ENCODE measurements at regions not wholly inside any gene's neighbourhood (a gene's known extent, or its start where the extent isn't known, plus 50 kb on each side); places are given as distances from the start of the nearest gene placed in this dataset.
"Not testable (repeated sequence)": the region's sequence is repeated elsewhere in the genome, so short reads cannot be mapped to it uniquely, and the experiment has no call there.

GRCh38 chr12:111245701-111246476, 123.0 kb downstream of the PHETA1 start:
- no peak overlapping the region for H3K9ac ChIP-seq (ENCODE audit: low read length)
- peaks cover 3% of the 10 kb centered on the region for H3F3A ChIP-seq (ENCODE audit: insufficient read depth, low read length, poor library complexity, severe bottlenecking)
- H3K36me3 ChIP-seq (ENCODE audit: insufficient read depth, low read length) = no peaks in the 10 kb centered on the region
- no peaks in the 10 kb centered on the region for H3K9me3 ChIP-seq (ENCODE audit: low read length)
- no peaks in the 10 kb centered on the region for H3K9me2 ChIP-seq (ENCODE audit: insufficient read depth, low read length)
- no peaks in the 10 kb centered on the region for H4K20me1 ChIP-seq (ENCODE audit: insufficient read depth)
- no peak overlapping the region for H3K27ac ChIP-seq (ENCODE audit: low read length)
- no peaks in the 10 kb centered on the region for H3K27me3 ChIP-seq (ENCODE audit: insufficient read depth, low read depth, low read length)
- H3K79me2 ChIP-seq (replicated peaks; ENCODE audit: insufficient read depth, low read length) = no peaks in the 10 kb centered on the region
- H3K4me2 ChIP-seq (ENCODE audit: low read length) = no peak overlapping the region
- no peak for TF ChIP-seq RAD21 (conservative IDR thresholded peaks at IDR 0.05)
- no peak for TF ChIP-seq SMC3 (conservative IDR thresholded peaks at IDR 0.05; ENCODE audit: poor library complexity)
- TF ChIP-seq REST (IDR thresholded peaks at IDR 0.05; ENCODE audit: borderline replicate concordance) = no peak
- TF ChIP-seq TAF1 (IDR thresholded peaks at IDR 0.05; ENCODE audit: low read depth) = no peak
- TF ChIP-seq CTCF (IDR thresholded peaks at IDR 0.05; ENCODE audit: poor library complexity, severe bottlenecking) = no peak
- no peak for TF ChIP-seq MXI1 (conservative IDR thresholded peaks at IDR 0.05; ENCODE audit: poor library complexity, severe bottlenecking)
- TF ChIP-seq EZH2 (IDR thresholded peaks at IDR 0.05; ENCODE audit: borderline replicate concordance, insufficient read depth, low read length, poor library complexity, severe bottlenecking) = no peak
- no peak for TF ChIP-seq EP300 (conservative IDR thresholded peaks at IDR 0.05; ENCODE audit: poor library complexity, severe bottlenecking)
- TF ChIP-seq POLR2AphosphoS5 (IDR thresholded peaks at IDR 0.05) = no peak
- no peak overlapping the region for H2AFZ ChIP-seq (ENCODE audit: low read depth, low read length)
- H3K4me3 ChIP-seq (ENCODE audit: low read length) = no peak overlapping the region

GRCh38 chr12:111244673-111245072, 124.2 kb downstream of the PHETA1 start:
- H3K9ac ChIP-seq (ENCODE audit: low read length) = no peak overlapping the region
- no peaks in the 10 kb centered on the region for H3K9me3 ChIP-seq (ENCODE audit: low read length)
- H3K79me2 ChIP-seq (replicated peaks; ENCODE audit: insufficient read depth, low read length) = no peaks in the 10 kb centered on the region
- H3K9me2 ChIP-seq (ENCODE audit: insufficient read depth, low read length) = no peaks in the 10 kb centered on the region
- H3F3A ChIP-seq (ENCODE audit: insufficient read depth, low read length, poor library complexity, severe bottlenecking) = peaks cover under 1% of the 10 kb centered on the region
- H3K4me2 ChIP-seq (ENCODE audit: low read length) = no peak overlapping the region
- no peak overlapping the region for H2AFZ ChIP-seq (ENCODE audit: low read depth, low read length)
- no peaks in the 10 kb centered on the region for H3K27me3 ChIP-seq (ENCODE audit: insufficient read depth, low read depth, low read length)
- no peaks in the 10 kb centered on the region for H3K36me3 ChIP-seq (ENCODE audit: insufficient read depth, low read length)
- no peaks in the 10 kb centered on the region for H4K20me1 ChIP-seq (ENCODE audit: insufficient read depth)
- TF ChIP-seq EZH2 (IDR thresholded peaks at IDR 0.05; ENCODE audit: borderline replicate concordance, insufficient read depth, low read length, poor library complexity, severe bottlenecking) (no peak), REST (IDR thresholded peaks at IDR 0.05; ENCODE audit: borderline replicate concordance) (no peak), SMC3 (conservative IDR thresholded peaks at IDR 0.05; ENCODE audit: poor library complexity) (no peak), RAD21 (conservative IDR thresholded peaks at IDR 0.05) (no peak), CTCF (IDR thresholded peaks at IDR 0.05; ENCODE audit: poor library complexity, severe bottlenecking) (no peak), POLR2AphosphoS5 (IDR thresholded peaks at IDR 0.05) (no peak), EP300 (conservative IDR thresholded peaks at IDR 0.05; ENCODE audit: poor library complexity, severe bottlenecking) (no peak), TAF1 (IDR thresholded peaks at IDR 0.05; ENCODE audit: low read depth) (no peak)
- H3K4me3 ChIP-seq (ENCODE audit: low read length) = no peak overlapping the region
- no peak overlapping the region for H3K27ac ChIP-seq (ENCODE audit: low read length)

- H3K36me3 ChIP-seq (ENCODE audit: insufficient read depth, low read length); H3K4me2 ChIP-seq (ENCODE audit: low read length); H4K20me1 ChIP-seq (ENCODE audit: insufficient read depth); H2AFZ ChIP-seq (ENCODE audit: low read depth, low read length); H3K27ac ChIP-seq (ENCODE audit: low read length); H3K79me2 ChIP-seq (replicated peaks; ENCODE audit: insufficient read depth, low read length); H3K9me3 ChIP-seq (ENCODE audit: low read length); H3K4me3 ChIP-seq (ENCODE audit: low read length); H3K9me2 ChIP-seq (ENCODE audit: insufficient read depth, low read length); H3K27me3 ChIP-seq (ENCODE audit: insufficient read depth, low read depth, low read length); H3F3A ChIP-seq (ENCODE audit: insufficient read depth, low read length, poor library complexity, severe bottlenecking); H3K9ac ChIP-seq (ENCODE audit: low read length): not testable (repeated sequence)
These were observed 126.1 kb downstream of the PHETA1 start for GRCh38 chr12:111242817-111243216.
